ENCODE measurements at regions not wholly inside any gene's neighbourhood (a gene's known extent, or its start where the extent isn't known, plus 50 kb on each side); places are given as distances from the start of the nearest gene placed in this dataset.

DNA sequence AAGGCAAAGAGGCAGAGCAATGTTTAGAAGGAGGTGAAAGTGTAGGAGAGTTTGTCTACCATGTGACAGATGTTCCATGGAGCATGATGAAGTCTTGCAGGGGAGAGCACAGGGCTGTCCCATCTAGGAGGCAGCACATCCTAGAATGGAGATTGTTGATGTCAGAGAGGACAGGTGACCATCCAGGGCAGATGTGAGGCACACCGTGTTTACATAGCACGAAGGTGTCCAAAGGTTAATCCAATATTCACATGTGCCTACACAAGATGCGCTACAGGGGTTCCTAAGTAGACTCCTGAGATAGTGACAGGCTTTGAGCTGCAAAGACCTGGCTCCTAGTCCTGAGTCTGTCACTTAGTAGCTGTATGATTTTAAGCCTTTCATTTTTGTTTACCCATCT lies 219.3 kb upstream of the SLCO3A1 start:
- TF ChIP-seq POLR2AphosphoS5 (IDR thresholded peaks at IDR 0.05) (no peak), POLR2A (IDR thresholded peaks at IDR 0.05) (no peak)
